Type B pancreatic cell (in vitro differentiated cells): ENCODE measurements at regions not wholly inside any gene's neighbourhood (a gene's known extent, or its start where the extent isn't known, plus 50 kb on each side); places are given as distances from the start of the nearest gene placed in this dataset.
A peak's percentile ranks its signal among the peaks of the same experiment; 100 is the strongest.

Source experiments
- DNase-seq: peaks from one replicate; pipeline ENCODE4 v3.0.0; 2021; ENCODE audit warnings: mixed read lengths; ENCODE audit not compliant: unreplicated experiment; ENCODE audit errors: extremely low spot score
- H3K27ac Mint-ChIP-seq: 2 replicates; pipeline ENCODE4 v1.8.0; 2021; ENCODE audit warnings: mild to moderate bottlenecking, mixed read lengths
- H3K27me3 Mint-ChIP-seq: 2 replicates; pipeline ENCODE4 v1.8.0; 2021; ENCODE audit warnings: mixed read lengths
- H3K36me3 Mint-ChIP-seq: 2 replicates; pipeline ENCODE4 v1.8.0; 2021; ENCODE audit warnings: mixed read lengths
- H3K4me1 Mint-ChIP-seq: one replicate; pipeline ENCODE4 v1.8.0; 2021; ENCODE audit warnings: mixed read lengths; ENCODE audit not compliant: unreplicated experiment
- H3K4me3 Mint-ChIP-seq: 2 replicates; pipeline ENCODE4 v1.8.0; 2021; ENCODE audit warnings: mild to moderate bottlenecking, mixed read lengths
- H3K9me3 Mint-ChIP-seq: 2 replicates; pipeline ENCODE4 v1.8.0; 2021; ENCODE audit warnings: mixed read lengths
- CTCF ChIP-seq: fragments of 200-600 bp; sonication (generic); conservative IDR thresholded peaks from 2 replicates; pipeline ENCODE4 v1.5.0; 2021; ENCODE audit warnings: antibody characterized with exemption, mild to moderate bottlenecking

GRCh38 chr17:6347776-6348175 is 87.1 kb downstream of the AIPL1 start:
- TF ChIP-seq CTCF = no peak
- Mint-ChIP-seq H3K36me3 (no peaks in the 10 kb centered on the region), H3K4me3 (no peak overlapping the region), H3K4me1 (no peaks in the 10 kb centered on the region), H3K27ac (no peak overlapping the region), H3K27me3 (peaks cover 9% of the 10 kb centered on the region), H3K9me3 (no peaks in the 10 kb centered on the region)
- DNase-seq = peak; percentile 44

- H3K27ac Mint-ChIP-seq = no peak overlapping the region
- peak; percentile 29 for DNase-seq
- H3K4me1 Mint-ChIP-seq = no peaks in the 10 kb centered on the region
Observed at GRCh38 chr17:6346986-6347385, 87.9 kb downstream of the AIPL1 start.

GRCh38 chr17:6346156-6346786 is 88.7 kb downstream of the AIPL1 start:
- H3K4me3 Mint-ChIP-seq = no peak overlapping the region
- H3K9me3 Mint-ChIP-seq = no peaks in the 10 kb centered on the region
- no peak overlapping the region for H3K27ac Mint-ChIP-seq
- H3K4me1 Mint-ChIP-seq = no peaks in the 10 kb centered on the region
- no peak for TF ChIP-seq CTCF
- no peaks in the 10 kb centered on the region for H3K36me3 Mint-ChIP-seq
- peak; percentile 32 for DNase-seq
- peaks cover 9% of the 10 kb centered on the region for H3K27me3 Mint-ChIP-seq

More at GRCh38 chr17:6346986-6347385, 87.9 kb downstream of the AIPL1 start:
- no peaks in the 10 kb centered on the region for H3K9me3 Mint-ChIP-seq
- TF ChIP-seq CTCF = no peak
- no peak overlapping the region for H3K4me3 Mint-ChIP-seq
- H3K36me3 Mint-ChIP-seq = no peaks in the 10 kb centered on the region
- H3K27me3 Mint-ChIP-seq = peaks cover 9% of the 10 kb centered on the region

GRCh38 chr17:6343736-6344135 is 91.2 kb downstream of the AIPL1 start:
- peaks cover 16% of the 10 kb centered on the region for H3K27me3 Mint-ChIP-seq
- peak; percentile 37 for DNase-seq
- H3K4me1 Mint-ChIP-seq = no peaks in the 10 kb centered on the region
- no peaks in the 10 kb centered on the region for H3K36me3 Mint-ChIP-seq
- H3K4me3 Mint-ChIP-seq = no peak overlapping the region
- no peak for TF ChIP-seq CTCF
- H3K9me3 Mint-ChIP-seq = no peaks in the 10 kb centered on the region
- H3K27ac Mint-ChIP-seq = no peak overlapping the region

- Mint-ChIP-seq H3K27ac (no peak overlapping the region), H3K4me1 (no peaks in the 10 kb centered on the region), H3K4me3 (no peak overlapping the region), H3K27me3 (peaks cover 16% of the 10 kb centered on the region), H3K9me3 (no peaks in the 10 kb centered on the region), H3K36me3 (no peaks in the 10 kb centered on the region)
- DNase-seq = no peak
- TF ChIP-seq CTCF = no peak
Observed at GRCh38 chr17:6343191-6343590, 91.7 kb downstream of the AIPL1 start.

- H3K9me3 Mint-ChIP-seq = no peaks in the 10 kb centered on the region
- no peak for DNase-seq
- H3K36me3 Mint-ChIP-seq = no peaks in the 10 kb centered on the region
- H3K4me3 Mint-ChIP-seq = no peak overlapping the region
- peaks cover 10% of the 10 kb centered on the region for H3K27me3 Mint-ChIP-seq
- no peaks in the 10 kb centered on the region for H3K4me1 Mint-ChIP-seq
- no peak for TF ChIP-seq CTCF
- H3K27ac Mint-ChIP-seq = no peak overlapping the region
Observed at GRCh38 chr17:6340708-6341107, 94.2 kb downstream of the AIPL1 start.
